HG02870 (cell line): ENCODE measurements at regions not wholly inside any gene's neighbourhood (a gene's known extent, or its start where the extent isn't known, plus 50 kb on each side); places are given as distances from the start of the nearest gene placed in this dataset.
"Not testable (repeated sequence)": the region's sequence is repeated elsewhere in the genome, so short reads cannot be mapped to it uniquely, and the experiment has no call there.

Source experiments
- ATAC-seq: cut with Tn5 transposase; IDR thresholded peaks from one replicate; pipeline ENCODE4 v1.9.1; 2021; ENCODE audit warnings: mild to moderate bottlenecking, moderate library complexity; ENCODE audit not compliant: unreplicated experiment

DNA sequence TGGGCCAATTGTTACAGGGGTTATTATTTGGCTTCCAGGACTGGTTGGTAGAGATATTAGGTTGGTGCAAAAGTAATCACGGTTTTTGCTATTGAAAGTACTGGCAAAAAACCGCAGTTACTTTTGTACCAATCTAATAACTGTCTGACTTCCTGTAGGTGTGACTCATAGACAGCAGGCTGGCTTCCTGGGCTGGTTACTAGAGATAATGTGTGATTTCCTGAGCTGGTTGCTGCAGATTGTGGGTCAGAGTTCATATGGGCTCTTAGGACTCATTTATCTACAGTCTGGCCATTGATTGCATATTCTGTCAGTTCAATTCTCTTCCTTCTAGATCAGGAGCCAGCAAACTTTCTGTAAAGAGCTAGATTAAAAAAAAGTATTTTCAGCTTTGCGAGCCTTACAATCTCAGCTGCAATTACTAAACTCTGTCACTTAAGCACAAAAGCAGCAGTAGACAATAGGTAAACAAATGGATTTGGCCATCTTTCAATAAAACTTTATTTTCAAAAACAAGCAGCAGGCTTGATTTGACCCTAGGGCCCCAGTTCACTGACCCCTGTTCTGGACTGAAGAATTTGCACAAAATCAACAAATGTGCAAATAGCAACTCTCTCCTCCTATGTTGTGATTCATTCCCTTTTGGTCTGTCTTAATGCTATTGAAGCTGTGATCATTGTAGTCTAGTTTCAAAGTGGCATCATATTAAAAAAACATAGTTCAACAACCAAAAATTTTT is 50.8 kb upstream of the BOD1L1 start:
- no peak for ATAC-seq

DNA sequence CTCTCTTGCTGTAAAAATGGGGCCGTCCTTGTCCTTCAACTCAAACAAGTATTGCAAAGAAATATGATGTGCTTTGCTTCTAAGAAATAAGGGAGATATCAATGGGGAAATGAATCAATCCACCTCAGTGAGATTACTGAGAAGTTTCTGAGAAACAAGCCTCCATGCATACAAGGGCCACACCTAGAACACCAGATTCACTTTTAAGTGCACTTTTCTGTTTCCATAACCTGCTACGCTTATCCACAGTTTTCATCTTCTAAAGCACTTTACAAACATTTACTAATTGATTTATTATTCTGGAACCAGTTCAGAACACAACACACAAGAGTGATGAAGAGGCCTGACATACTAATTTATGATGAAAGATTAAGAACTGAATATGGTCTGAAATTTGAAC is 54.0 kb upstream of the BOD1L1 start:
- ATAC-seq = no peak

DNA sequence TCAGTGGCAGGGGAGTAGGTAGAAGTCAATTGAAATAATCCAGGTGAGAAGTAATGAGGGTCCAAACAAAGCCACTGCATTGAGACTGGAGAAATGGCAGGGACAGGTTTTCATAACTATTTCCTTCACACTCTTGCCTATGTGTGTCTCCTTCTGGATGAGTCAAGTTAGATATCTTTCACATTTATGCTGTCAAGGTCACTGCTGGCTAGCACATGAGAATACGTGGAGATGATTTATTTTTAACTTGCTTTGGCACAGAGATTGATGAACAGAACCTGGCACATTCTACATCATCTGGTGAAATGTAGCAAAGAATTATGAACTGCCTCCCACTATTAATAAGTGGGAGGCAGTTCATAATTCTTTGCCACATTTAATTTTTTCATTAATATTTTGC is 66.7 kb upstream of the BOD1L1 start:
- no peak for ATAC-seq

DNA sequence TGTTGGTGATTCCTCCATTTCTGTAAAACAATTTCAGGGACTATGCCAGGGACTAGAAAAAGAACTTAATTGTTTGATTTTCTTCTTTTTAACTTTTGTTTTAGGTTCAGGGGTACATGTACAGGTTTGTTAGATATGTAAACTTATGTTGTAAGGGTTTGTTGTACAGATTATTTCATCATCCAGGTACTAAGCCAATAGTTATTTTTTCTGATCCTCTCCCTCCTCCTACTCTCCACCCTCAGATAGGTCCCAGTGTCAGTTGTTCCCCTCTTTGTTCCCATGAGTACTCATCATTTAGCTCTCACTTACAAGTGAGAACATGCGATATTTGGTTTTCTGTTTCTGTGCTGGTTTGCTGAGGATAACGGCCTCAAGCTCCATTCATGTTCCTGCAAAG is 70.8 kb upstream of the BOD1L1 start:
- no peak for ATAC-seq

DNA sequence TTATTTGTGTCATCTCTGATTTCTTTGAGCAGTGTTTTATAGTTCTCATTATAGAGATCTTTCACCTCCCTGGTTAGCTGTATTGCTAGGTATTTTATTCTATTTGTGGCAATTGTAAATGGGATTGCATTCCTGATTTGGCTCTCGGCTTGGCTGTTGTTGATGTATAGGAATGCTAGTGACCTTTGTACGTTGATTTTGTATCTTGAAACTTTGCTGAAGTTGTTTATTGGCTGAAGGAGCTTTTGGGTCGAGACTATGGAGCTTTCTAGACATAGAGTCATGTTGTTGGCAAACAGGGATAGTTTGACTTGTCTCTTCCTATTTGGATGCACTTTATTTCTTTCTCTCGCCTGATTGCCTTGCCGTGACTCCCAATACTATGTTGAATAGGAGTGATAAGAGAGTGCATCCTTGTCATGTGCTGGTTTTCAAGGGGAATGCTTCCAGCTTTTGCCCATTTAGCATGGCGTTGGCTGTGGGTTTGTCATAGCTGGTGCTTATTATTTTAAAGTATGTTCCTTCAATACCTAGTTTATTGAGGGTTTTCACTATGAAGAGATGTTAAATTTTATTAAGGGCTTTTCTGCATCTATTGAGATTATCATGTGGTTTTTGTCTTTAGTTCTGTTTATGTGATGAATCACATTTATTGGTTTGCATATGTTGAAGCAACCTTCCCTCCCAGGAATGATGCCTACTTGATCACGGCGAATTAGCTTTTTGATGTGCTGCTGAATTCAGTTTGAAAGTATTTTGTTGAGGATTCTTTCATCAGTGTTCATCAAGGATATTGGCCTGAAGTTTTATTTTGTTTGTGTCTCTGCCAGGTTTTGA is 72.7 kb upstream of the BOD1L1 start:
- no peak for ATAC-seq

DNA sequence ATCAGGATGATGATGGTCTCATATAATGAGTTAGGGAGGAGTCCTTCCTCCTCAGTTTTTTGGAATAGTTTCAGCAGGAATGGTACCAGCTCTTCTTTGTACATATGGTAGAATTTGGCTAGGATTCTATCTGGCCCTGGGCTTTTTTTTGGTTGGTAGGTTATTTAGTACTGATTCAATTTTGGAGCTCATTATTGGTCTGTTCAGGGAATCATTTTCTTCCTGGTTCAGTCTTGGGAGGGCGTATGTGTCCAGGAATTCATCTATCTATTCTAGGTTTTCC is 73.3 kb upstream of the BOD1L1 start:
- not testable (repeated sequence) for ATAC-seq

DNA sequence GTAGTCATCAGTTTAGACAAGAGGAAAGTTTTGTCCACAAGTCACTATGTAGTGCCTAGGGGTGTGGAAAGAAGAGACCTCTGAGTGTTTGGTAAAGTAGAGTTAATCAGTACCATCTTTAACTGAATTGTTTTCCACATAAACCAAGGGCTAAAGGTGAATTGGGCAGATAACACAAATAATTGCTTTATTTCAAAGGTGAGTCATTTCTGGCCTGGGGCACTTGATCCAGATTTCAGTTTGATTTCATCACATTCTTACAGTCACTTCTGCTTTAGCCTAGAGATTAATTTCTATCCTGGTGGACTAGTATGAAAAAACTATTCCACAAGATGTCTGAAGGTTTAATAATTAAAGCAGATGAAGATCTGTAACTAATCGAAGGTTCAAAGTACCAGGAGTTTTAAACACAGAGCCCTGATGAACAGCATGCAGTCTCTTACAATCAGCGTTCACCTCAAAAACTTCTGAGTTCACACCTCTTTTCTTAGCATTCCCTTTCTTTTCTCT is 74.5 kb upstream of the BOD1L1 start:
- no peak for ATAC-seq

DNA sequence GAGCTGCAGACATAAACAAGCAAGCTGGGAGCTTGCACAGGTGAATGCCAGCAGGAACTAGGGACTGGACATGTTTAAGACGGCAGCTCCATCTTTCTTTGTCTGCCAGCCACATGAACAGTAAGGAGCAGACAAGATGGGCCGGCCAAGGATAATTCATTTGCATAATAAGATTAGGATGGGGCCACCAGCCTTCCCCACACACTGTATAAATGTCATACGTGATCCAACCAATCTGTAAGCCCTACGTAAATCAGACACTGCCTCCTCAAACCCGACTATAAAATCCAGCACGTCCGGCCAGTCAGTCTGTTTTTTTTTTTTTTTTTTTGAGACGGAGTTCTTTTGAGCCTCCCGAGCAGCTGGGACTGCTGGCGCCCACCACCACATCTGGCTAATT is 75.6 kb upstream of the BOD1L1 start:
- ATAC-seq = no peak

DNA sequence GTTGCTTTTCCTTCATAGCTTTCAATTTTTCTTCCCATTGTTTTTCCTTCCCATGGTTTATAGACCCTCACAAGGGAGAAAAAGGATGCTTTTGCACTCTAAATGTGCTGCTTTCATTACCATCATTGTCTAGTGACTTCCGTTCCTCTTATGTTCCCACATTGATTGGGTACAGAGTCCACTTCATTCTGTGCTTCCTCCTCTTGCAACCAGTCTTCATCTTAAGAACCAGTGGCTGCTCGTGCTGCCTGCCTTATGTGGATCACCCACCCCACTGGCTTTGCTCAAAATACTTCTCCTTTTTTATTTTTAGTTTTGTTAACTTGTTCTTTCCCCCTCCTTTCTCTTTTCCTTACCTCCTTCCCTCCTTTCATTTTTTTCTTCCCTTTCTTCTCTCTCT is 76.5 kb upstream of the BOD1L1 start:
- ATAC-seq = no peak

DNA sequence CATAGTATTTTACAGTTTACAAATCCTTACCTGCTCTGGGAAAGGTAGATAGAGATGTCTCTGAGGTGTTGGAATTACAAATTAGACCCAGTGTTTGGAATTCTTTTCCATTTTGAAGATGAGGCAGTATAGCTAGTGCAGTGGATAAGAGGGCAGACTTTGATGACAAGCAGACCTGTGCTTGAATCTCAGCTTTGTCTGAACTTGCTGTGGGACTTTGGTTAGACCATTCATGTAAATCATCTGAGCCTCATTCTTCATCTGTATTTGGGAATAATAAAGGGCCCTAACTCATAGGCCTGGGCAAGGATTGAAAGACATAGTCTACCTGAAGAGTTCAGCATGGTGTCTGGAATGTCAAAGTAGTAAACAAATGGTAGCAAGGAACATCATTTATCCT is 77.2 kb upstream of the BOD1L1 start:
- no peak for ATAC-seq

DNA sequence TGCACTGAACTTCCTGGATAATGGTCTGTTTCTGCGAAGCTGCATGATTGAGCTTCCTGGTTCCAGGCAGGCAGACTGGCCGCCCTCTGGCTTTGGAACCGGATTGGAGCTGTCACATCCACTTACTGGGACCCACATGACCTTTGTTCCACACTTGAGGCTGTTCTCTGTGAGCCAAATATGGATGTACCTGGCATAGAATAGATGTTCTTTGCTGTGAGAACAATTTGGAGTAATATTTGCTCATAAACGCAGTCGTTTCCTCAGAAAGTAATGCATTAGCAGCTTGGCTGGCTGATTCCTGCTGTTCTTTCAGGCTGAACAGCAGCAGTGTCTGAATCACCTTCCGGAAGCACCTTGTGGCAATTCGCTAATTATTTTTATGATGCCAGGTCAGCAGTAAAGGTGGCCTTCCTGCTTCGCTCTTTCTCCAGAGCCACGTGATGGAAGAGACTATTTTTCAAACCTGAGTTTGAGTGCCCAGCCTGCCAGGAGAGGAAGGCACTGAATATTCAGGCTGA is 78.1 kb upstream of the BOD1L1 start:
- no peak for ATAC-seq

DNA sequence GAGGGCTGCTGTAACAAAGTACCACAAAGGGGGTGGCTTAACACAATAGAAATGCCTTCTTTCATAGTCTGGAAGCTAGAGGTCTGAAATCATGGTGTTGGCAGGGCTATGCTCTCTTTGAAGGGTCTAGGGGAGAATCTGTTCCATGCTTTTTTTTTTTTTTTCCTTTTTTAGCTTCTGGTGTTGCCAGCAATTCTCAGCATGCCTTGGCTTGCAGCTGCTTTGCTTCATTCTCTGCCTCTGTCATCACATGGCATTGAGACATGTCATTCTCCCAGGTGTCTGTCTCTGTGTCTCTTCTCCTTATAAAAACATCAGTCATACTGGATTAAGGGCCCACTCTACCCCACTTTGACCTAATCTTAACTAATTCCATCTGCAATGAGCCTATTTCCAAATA is 78.6 kb upstream of the BOD1L1 start:
- no peak for ATAC-seq

DNA sequence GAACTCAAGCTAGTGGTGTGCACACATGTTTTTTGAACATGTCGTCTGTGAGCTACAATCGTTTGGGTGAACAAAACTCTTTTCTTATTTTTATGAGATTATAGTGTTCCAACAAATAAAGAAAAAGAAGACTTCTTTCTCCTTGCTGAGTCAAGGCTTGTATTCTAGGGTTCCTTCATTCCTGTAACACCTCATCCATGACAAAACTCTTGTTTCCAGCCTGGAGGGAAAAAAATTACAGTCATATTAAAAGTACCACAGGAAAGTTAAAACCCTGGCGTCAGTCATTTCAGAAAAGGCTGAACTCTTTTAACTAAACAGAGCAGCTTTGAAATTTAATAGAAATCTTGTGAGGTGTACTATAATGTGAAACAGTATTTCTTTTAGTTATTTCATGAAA is 79.2 kb upstream of the BOD1L1 start:
- no peak for ATAC-seq

DNA sequence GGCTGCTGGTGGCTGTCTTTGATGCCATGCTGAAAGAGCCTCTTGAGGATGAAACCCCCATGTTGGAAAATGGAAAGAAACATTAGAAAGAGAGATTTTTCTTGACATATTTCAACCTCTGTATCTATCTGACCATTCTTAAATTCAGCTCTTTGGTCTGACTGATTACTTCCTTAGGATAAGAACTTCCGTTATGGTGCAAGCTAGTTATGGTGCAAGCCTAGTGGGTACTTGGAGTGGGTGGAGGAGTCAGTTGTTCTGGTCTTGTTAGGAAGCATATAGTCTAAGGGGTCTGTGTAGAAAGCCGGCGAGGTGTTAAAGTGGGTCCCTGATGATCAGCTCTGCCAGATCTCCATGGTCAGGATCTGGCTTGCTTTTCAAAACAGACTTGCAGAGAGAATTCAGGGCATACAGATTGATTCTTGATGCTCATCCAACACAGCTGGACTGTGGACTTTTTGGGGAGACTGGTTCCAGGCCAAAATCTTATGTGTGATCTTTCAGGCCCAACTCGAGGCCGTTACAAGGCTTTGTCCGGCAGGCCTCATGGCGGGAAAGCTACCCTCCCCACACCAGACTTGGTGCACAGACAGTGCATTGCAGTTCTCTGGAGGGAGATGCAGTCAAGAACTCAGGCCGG is 82.8 kb upstream of the BOD1L1 start:
- ATAC-seq = no peak

DNA sequence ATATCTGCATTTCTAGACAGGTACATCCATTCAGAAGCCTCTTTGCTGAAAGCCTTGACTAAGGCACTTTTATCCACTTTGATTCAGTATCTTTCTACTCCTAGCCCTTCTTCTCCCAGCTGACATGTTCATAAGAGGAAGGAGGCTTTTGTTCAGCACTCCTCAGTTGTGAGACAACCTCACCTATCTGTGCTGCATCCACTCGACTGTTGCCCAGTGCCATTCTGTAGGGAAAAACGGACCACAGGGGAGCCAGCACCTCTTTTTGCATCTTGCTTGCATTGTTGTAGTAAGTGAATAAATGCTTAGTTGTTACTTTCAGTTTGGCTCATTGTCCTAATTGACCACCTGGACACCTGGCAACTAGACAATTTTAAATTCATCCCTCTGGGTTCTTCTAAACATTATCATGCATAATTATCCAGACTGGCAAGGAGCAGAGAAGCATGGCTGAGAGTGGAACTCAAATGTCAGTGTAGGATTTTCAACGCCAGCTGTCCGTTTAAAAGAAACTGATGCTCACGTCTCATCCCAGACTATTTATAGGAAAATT is 83.8 kb upstream of the BOD1L1 start:
- ATAC-seq = no peak

DNA sequence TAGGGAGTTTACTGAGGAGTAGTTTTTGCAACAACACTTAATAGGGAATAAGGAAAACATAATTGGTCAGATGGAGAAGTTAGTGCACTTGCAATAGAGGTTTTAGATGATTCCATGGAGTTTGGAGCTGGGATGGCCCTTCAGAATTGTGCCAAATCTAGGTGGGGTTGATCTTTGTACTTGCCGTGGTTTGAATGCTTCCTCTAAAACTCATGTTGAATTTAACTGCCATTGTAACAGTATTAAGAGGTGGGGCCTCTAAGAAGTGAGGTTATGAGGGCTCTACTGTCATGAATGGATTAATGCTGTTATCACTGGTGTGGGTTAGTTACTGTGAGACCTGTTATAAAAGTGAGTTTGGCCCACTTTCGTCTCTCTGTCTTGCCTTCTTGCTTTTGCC is 94.4 kb upstream of the BOD1L1 start:
- no peak for ATAC-seq

DNA sequence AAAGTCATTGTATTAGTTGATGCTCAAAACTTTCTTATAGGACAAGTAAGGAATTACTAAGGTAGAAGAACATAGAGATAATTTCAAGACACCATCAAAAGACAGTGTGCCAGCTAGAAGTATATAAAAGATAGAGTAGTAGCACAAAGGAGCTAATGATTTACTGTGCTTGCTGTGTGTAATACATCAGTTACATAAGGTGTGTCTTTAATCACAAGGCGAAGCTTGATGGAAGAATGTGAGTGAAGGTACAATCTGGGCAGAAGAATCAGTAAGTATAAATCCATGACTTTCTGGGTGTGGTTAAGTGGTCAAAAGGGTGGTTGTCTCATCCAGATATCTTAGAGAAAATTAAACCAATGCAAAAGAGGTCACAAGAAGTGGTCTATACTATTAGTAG is 95.1 kb upstream of the BOD1L1 start:
- ATAC-seq = no peak

DNA sequence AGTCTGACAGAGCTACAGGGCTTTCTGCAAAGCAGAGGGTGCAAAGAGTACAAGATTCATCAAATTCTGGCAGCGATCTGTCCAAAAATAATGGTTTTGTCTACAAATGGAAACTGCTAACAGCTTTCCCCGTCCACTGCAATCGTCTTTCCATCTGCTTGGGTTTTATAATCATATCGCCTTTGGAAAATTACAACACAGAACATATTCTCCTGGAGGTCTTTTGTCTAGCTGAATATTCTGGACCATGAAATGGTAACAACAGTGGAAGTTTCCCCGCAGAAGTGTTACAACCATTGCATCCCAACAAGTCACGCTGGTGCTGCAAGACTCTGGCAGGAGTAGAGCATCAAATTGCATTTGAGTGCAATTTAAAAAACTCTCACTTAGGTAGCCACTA is 101.2 kb upstream of the BOD1L1 start:
- no peak for ATAC-seq

DNA sequence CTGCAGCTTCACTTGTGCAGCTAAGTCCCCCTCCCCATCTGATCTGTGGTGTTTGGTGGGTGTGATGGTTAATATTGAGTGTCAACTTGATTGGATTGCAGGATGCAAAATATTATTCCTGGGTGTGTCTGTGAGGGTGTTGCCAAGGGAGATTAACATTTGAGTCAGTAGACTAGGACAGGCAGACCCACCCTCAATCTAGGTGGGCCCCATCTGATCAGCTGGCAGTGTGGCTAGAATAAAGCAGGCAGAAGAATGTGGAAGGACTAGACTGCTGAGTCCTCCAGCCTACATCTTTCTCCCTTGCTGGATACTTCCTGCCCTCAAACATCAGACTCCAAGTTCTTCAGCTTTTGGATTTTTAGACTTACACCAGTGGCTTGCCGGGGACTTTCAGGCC is 103.5 kb upstream of the BOD1L1 start:
- ATAC-seq = no peak

DNA sequence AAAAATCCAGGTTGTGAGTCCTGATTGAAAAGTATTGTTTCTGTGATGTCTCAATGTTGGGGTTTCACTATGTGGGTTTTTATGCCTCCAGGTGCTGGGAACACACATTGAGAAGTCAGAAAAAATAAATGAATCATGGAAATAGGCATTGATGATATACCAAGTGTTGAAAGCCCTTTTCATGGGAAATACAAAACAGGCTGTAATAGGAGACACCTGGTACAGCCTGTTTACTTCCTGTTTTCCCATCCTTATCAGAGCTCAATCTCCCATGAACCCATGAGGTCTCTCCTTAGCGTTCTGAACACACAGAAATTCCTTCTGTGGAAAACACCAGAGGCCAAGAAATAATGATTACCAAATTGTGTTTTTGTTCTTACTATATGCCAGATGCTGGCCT is 106.3 kb upstream of the BOD1L1 start:
- no peak for ATAC-seq

DNA sequence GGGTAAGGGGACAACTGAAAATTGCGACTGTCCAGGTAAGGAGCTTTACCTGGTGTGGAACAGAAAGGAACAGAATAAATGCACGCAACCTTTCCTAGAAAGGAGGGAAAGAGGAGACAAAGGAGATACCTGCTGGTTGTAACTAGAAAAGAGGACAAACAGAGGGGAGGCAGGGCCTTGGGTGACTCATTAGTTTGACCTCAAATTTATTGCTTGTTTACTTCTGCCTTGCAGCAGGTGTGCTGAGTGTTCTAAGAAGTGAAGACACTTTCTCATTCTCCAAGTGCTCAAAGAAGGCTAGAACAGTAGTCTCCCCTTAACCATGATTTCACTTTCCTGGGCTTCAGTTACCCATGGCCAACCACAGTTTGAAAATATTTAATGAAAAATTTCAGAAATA is 123.1 kb upstream of the BOD1L1 start:
- ATAC-seq = no peak

DNA sequence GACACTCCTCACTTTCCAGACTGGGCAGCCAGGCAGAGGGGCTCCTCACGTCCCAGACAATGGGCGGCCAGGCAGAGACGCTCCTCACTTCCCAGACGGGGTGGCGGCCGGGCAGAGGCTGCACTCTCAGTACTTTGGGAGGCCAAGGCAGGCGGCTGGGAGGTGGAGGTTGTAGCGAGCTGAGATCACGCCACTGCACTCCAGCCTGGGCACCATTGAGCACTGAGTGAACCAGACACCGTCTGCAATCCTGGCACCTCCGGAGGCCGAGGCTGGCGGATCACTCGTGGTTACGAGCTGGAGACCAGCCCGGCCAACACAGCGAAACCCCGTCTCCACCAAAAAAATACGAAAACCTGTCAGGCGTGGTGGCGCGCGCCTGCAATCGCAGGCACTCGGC is 134.1 kb upstream of the BOD1L1 start:
- ATAC-seq = not testable (repeated sequence)
